Astrocyte (in vitro differentiated cells and primary cell): ENCODE measurements at regions not wholly inside any gene's neighbourhood (a gene's known extent, or its start where the extent isn't known, plus 50 kb on each side); places are given as distances from the start of the nearest gene placed in this dataset.
"Not testable (repeated sequence)": the region's sequence is repeated elsewhere in the genome, so short reads cannot be mapped to it uniquely, and the experiment has no call there.

Source experiments
- DNase-seq: peaks from one replicate; pipeline ENCODE4 v3.0.0-alpha.2; 2010; ENCODE audit warnings: low read depth
- FAIRE-seq: peaks from 2 replicates; lab custom pipeline; 2011; peaks lifted over from hg19 to GRCh38; lab: Jason Lieb, UNC
- H2AFZ ChIP-seq: 2 replicates; pipeline ENCODE4 v1.6.0; 2012; ENCODE audit warnings: low read depth, low read length, inconsistent platforms
- H3K27ac ChIP-seq: 2 replicates; pipeline ENCODE4 v1.5.1; 2011; ENCODE audit warnings: low read depth, low read length, inconsistent platforms
- H3K27me3 ChIP-seq: 2 replicates; pipeline ENCODE4 v1.6.0; 2011; ENCODE audit warnings: low read length, inconsistent platforms; ENCODE audit not compliant: insufficient read depth
- H3K36me3 ChIP-seq: 2 replicates; pipeline ENCODE4 v1.5.1; 2011; ENCODE audit warnings: low read length, inconsistent platforms; ENCODE audit not compliant: insufficient read depth
- H3K4me1 ChIP-seq: 2 replicates; pipeline ENCODE4 v1.5.1; 2011; ENCODE audit warnings: low read length, inconsistent platforms; ENCODE audit not compliant: insufficient read depth
- H3K4me2 ChIP-seq: 2 replicates; pipeline ENCODE4 v1.6.0; 2012; ENCODE audit warnings: low read length, inconsistent platforms
- H3K4me3 ChIP-seq: 2 replicates; pipeline ENCODE4 v1.5.1; 2011; ENCODE audit warnings: low read depth, mild to moderate bottlenecking, low read length, inconsistent platforms; ENCODE audit not compliant: insufficient read depth
- H3K79me2 ChIP-seq: 2 replicates; pipeline ENCODE4 v1.6.0; 2012; ENCODE audit warnings: mild to moderate bottlenecking, low read length, inconsistent platforms; ENCODE audit not compliant: insufficient read depth
- H3K9ac ChIP-seq: 2 replicates; pipeline ENCODE4 v1.6.0; 2012; ENCODE audit warnings: mild to moderate bottlenecking, low read length, inconsistent platforms
- H3K9me3 ChIP-seq: 2 replicates; pipeline ENCODE4 v1.5.1; 2012; ENCODE audit warnings: low read depth, mild to moderate bottlenecking, low read length, inconsistent platforms; ENCODE audit not compliant: insufficient read depth
- H4K20me1 ChIP-seq: 2 replicates; pipeline ENCODE4 v1.6.0; 2012; ENCODE audit warnings: low read length, inconsistent platforms; ENCODE audit not compliant: insufficient read depth
- H3K27ac Mint-ChIP-seq: one replicate; pipeline ENCODE4 v1.8.0; 2021; ENCODE audit warnings: mild to moderate bottlenecking, mixed read lengths; ENCODE audit not compliant: unreplicated experiment
- H3K27me3 Mint-ChIP-seq: one replicate; pipeline ENCODE4 v1.8.0; 2021; ENCODE audit warnings: low read depth, mixed read lengths; ENCODE audit not compliant: unreplicated experiment
- H3K36me3 Mint-ChIP-seq: one replicate; pipeline ENCODE4 v1.8.0; 2021; ENCODE audit warnings: low read depth, mixed read lengths; ENCODE audit not compliant: unreplicated experiment
- H3K4me1 Mint-ChIP-seq: one replicate; pipeline ENCODE4 v1.8.0; 2021; ENCODE audit warnings: low read depth, mixed read lengths; ENCODE audit not compliant: unreplicated experiment
- H3K4me3 Mint-ChIP-seq: one replicate; pipeline ENCODE4 v1.8.0; 2021; ENCODE audit warnings: mild to moderate bottlenecking, moderate library complexity, mixed read lengths; ENCODE audit not compliant: unreplicated experiment
- H3K9me3 Mint-ChIP-seq: one replicate; pipeline ENCODE4 v1.8.0; 2021; ENCODE audit warnings: mild to moderate bottlenecking, mixed read lengths; ENCODE audit not compliant: unreplicated experiment
- EZH2 ChIP-seq: IDR thresholded peaks from 2 replicates; pipeline ENCODE4 v1.6.1; 2012; ENCODE audit warnings: mild to moderate bottlenecking, low read length, inconsistent platforms; ENCODE audit not compliant: insufficient read depth
- TF ChIP-seq, protein P1 (sequence below): IDR thresholded peaks from 2 replicates; pipeline ENCODE4 v1.5.1; 2011; ENCODE audit warnings: low read depth, mild to moderate bottlenecking, inconsistent platforms, low read length, moderate library complexity; ENCODE audit not compliant: insufficient read depth

DNA sequence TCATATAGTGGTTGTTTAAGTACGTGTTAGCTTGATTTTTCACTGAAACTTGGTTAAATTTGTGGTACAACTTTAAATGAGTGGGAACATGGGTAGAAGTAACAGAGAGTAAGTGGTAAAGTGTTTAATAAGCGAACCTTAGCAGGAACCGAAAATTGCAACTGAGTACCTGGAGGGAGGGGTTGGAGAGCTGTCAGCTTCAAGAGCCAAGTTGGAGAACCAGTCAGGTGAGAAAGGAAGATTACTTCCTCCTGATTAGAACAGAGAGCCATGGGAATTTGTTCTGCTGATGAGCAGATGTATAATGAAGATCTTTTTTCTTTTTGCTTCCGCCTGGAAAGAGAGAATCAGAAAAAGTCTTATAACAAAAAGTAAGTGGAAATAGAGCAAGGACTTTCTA is 158.4 kb upstream of the CDH7 start:
- no peaks in the 10 kb centered on the region for H3K36me3 ChIP-seq
- H3K9me3 Mint-ChIP-seq, result no peaks in the 10 kb centered on the region
- TF ChIP-seq, protein P1, sequence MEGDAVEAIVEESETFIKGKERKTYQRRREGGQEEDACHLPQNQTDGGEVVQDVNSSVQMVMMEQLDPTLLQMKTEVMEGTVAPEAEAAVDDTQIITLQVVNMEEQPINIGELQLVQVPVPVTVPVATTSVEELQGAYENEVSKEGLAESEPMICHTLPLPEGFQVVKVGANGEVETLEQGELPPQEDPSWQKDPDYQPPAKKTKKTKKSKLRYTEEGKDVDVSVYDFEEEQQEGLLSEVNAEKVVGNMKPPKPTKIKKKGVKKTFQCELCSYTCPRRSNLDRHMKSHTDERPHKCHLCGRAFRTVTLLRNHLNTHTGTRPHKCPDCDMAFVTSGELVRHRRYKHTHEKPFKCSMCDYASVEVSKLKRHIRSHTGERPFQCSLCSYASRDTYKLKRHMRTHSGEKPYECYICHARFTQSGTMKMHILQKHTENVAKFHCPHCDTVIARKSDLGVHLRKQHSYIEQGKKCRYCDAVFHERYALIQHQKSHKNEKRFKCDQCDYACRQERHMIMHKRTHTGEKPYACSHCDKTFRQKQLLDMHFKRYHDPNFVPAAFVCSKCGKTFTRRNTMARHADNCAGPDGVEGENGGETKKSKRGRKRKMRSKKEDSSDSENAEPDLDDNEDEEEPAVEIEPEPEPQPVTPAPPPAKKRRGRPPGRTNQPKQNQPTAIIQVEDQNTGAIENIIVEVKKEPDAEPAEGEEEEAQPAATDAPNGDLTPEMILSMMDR, result no peak
- TF ChIP-seq EZH2, result no peak
- no peaks in the 10 kb centered on the region for H3K27me3 ChIP-seq
- no peaks in the 10 kb centered on the region for H3K9me3 ChIP-seq
- H3K4me3 Mint-ChIP-seq, result no peak overlapping the region
- H3K27ac ChIP-seq, result no peak overlapping the region
- H3K4me1 ChIP-seq, result no peaks in the 10 kb centered on the region
- H4K20me1 ChIP-seq, result no peaks in the 10 kb centered on the region
- no peak overlapping the region for H3K4me2 ChIP-seq
- H3K9ac ChIP-seq, result no peak overlapping the region
- no peak overlapping the region for H3K4me3 ChIP-seq
- H2AFZ ChIP-seq, result no peak overlapping the region
- no peaks in the 10 kb centered on the region for H3K4me1 Mint-ChIP-seq
- no peaks in the 10 kb centered on the region for H3K36me3 Mint-ChIP-seq
- H3K27ac Mint-ChIP-seq, result no peak overlapping the region
- H3K79me2 ChIP-seq, result no peaks in the 10 kb centered on the region
- H3K27me3 Mint-ChIP-seq, result no peaks in the 10 kb centered on the region
- no peak for DNase-seq
- FAIRE-seq, result no peak

DNA sequence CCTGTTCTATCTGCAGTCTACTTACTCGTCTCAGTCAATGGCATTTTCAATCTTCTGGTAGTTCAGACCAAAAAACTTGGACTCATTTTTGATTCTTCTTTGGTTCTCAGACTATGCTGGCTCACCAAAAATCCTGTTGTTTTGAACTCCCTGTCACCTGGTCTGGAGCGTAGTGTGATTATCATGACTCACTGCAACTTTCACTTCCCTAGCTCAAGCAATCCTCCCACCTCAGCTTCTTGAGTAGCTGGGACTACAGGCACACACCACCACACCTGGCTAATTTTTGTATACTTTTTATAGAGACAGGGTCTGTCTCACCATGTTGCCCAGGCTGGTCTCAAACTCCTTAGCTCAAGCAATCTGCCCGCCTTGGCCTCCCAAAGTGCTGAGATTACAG is 163.3 kb upstream of the CDH7 start:
- Histone ChIP-seq H3K36me3 (no peaks in the 10 kb centered on the region), H3K27ac (no peak overlapping the region), H3K4me3 (no peak overlapping the region), H3K9ac (no peak overlapping the region), H3K9me3 (no peaks in the 10 kb centered on the region), H3K79me2 (no peaks in the 10 kb centered on the region), H2AFZ (no peak overlapping the region), H3K4me2 (no peak overlapping the region), H3K4me1 (no peaks in the 10 kb centered on the region), H4K20me1 (no peaks in the 10 kb centered on the region), H3K27me3 (no peaks in the 10 kb centered on the region)
- Mint-ChIP-seq H3K27me3 (no peaks in the 10 kb centered on the region), H3K4me3 (no peak overlapping the region), H3K4me1 (no peaks in the 10 kb centered on the region), H3K36me3 (no peaks in the 10 kb centered on the region), H3K27ac (no peak overlapping the region), H3K9me3 (no peaks in the 10 kb centered on the region)
- no peak for DNase-seq
- FAIRE-seq, result no peak
- TF ChIP-seq, protein P1, result no peak
- no peak for TF ChIP-seq EZH2

DNA sequence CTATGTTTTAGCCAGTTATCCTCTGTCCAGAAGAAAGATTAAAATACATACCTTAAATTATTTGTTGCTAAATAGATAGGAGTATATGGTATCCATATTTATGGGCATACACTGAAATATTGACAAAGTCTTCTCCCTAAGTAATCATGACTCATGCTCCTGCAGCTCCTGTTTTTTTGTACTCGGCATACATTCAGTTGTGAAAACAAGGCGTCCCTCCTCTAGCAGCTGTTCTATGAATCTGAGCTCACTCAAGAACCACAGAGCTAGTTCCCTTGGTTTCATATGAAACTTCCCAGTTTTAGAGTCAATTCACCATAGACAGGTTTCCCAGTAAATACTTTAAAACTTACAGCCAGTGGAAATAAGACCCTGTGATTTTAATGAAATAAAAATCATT is 168.7 kb upstream of the CDH7 start:
- H3K27me3 Mint-ChIP-seq, H3K4me3 ChIP-seq, H3K4me1 ChIP-seq, H3K36me3 ChIP-seq, FAIRE-seq, H3K9me3 Mint-ChIP-seq, H2AFZ ChIP-seq, H3K9ac ChIP-seq, H3K4me3 Mint-ChIP-seq, H3K79me2 ChIP-seq, H3K4me2 ChIP-seq, H3K36me3 Mint-ChIP-seq, H3K9me3 ChIP-seq, H3K27ac Mint-ChIP-seq, H4K20me1 ChIP-seq, H3K27ac ChIP-seq, H3K27me3 ChIP-seq, DNase-seq, H3K4me1 Mint-ChIP-seq: not testable (repeated sequence)
